ENCODE measurements at regions not wholly inside any gene's neighbourhood (a gene's known extent, or its start where the extent isn't known, plus 50 kb on each side); places are given as distances from the start of the nearest gene placed in this dataset.

- TF ChIP-seq OSR1 (CRISPR knock-in tag; IDR thresholded peaks at IDR 0.05) (no peak), CSDC2 (CRISPR knock-in tag; IDR thresholded peaks at IDR 0.05) (no peak), ZNF565 (CRISPR knock-in tag; conservative IDR thresholded peaks at IDR 0.05; ENCODE audit: low read depth) (no peak), CSRNP3 (CRISPR knock-in tag; IDR thresholded peaks at IDR 0.05) (no peak), RARB (CRISPR knock-in tag; IDR thresholded peaks at IDR 0.05) (no peak), ARNTL (CRISPR knock-in tag; IDR thresholded peaks at IDR 0.05; ENCODE audit: borderline replicate concordance, low read depth) (no peak), BACH2 (CRISPR knock-in tag; IDR thresholded peaks at IDR 0.05; ENCODE audit: borderline replicate concordance) (no peak), SNAI2 (CRISPR knock-in tag; IDR thresholded peaks at IDR 0.05) (no peak), TSHZ2 (CRISPR knock-in tag; IDR thresholded peaks at IDR 0.05) (no peak), GLIS3 (CRISPR knock-in tag; IDR thresholded peaks at IDR 0.05) (no peak), TOX (CRISPR knock-in tag; IDR thresholded peaks at IDR 0.05; ENCODE audit: borderline replicate concordance) (no peak), TCF4 (CRISPR knock-in tag; IDR thresholded peaks at IDR 0.05; ENCODE audit: borderline replicate concordance) (no peak), ZFP3 (CRISPR knock-in tag; IDR thresholded peaks at IDR 0.05) (no peak), POU6F1 (CRISPR knock-in tag; IDR thresholded peaks at IDR 0.05; ENCODE audit: borderline replicate concordance, low read depth) (no peak)
- ATAC-seq: no peak
Observed at GRCh38 chr17:36736201-36737156, 135.1 kb downstream of the MRM1 start.

GRCh38 chr17:36739208-36739607 is 137.8 kb downstream of the MRM1 start:
- TF ChIP-seq ZNF565 (CRISPR knock-in tag; conservative IDR thresholded peaks at IDR 0.05; ENCODE audit: low read depth): no peak
- TF ChIP-seq ARNTL (CRISPR knock-in tag; IDR thresholded peaks at IDR 0.05; ENCODE audit: borderline replicate concordance, low read depth): no peak
- no peak for TF ChIP-seq POU6F1 (CRISPR knock-in tag; IDR thresholded peaks at IDR 0.05; ENCODE audit: borderline replicate concordance, low read depth)
- no peak for ATAC-seq

- ATAC-seq: peak; percentile 49; the same call in 1 of the 3 replicates
- TF ChIP-seq CSRNP3 (CRISPR knock-in tag; IDR thresholded peaks at IDR 0.05): no peak
- peak; percentile 49; the same call in 1 of the 2 replicates for TF ChIP-seq TCF4 (CRISPR knock-in tag; IDR thresholded peaks at IDR 0.05; ENCODE audit: borderline replicate concordance)
- TF ChIP-seq TSHZ2 (CRISPR knock-in tag; IDR thresholded peaks at IDR 0.05): 0 out of 2 replicates have a peak, but pooled peaks have one; percentile 52
Observed at GRCh38 chr17:36740157-36740556, 138.8 kb downstream of the MRM1 start.
